Activated CD4-positive, CD25-positive, alpha-beta regulatory T cell treated with anti-CD3 and anti-CD28 coated beads, Interleukin-2, amount 50 U/mL, for 24 hours (primary cell): ENCODE measurements at regions not wholly inside any gene's neighbourhood (a gene's known extent, or its start where the extent isn't known, plus 50 kb on each side); places are given as distances from the start of the nearest gene placed in this dataset.

Experiments used
- ATAC-seq, 2 donors: fragments of 150-1000 bp; cut with Tn5 transposase; one replicate each; pipeline ENCODE4 v1.10.0; 2021; ENCODE audit warnings: mild to moderate bottlenecking in 1 of 2, moderate library complexity in 1 of 2

- ATAC-seq = no peak
These were observed 1244.2 kb upstream of the MIR17HG start for GRCh38 chr13:90103099-90103784.

GRCh38 chr13:90104764-90105163 is 1242.7 kb upstream of the MIR17HG start:
- no peak for ATAC-seq

- no peak for ATAC-seq
These were observed 1242.2 kb upstream of the MIR17HG start for GRCh38 chr13:90105276-90105675.

- ATAC-seq = no peak
These were observed 1241.5 kb upstream of the MIR17HG start for GRCh38 chr13:90105849-90106496.

- no peak for ATAC-seq
These were observed 1239.8 kb upstream of the MIR17HG start for GRCh38 chr13:90107661-90108060.

GRCh38 chr13:90108547-90108946 is 1238.9 kb upstream of the MIR17HG start:
- ATAC-seq = no peak

- ATAC-seq = no peak
These were observed 1231.4 kb upstream of the MIR17HG start for GRCh38 chr13:90116121-90116520.

- no peak for ATAC-seq
These were observed 1228.9 kb upstream of the MIR17HG start for GRCh38 chr13:90118467-90119071.

GRCh38 chr13:90120026-90120425 is 1227.5 kb upstream of the MIR17HG start:
- no peak for ATAC-seq

- no peak for ATAC-seq
These were observed 1225.7 kb upstream of the MIR17HG start for GRCh38 chr13:90121784-90122183.

GRCh38 chr13:90122531-90122930 is 1225.0 kb upstream of the MIR17HG start:
- no peak for ATAC-seq

- ATAC-seq = no peak
These were observed 1211.9 kb upstream of the MIR17HG start for GRCh38 chr13:90135558-90135957.

- ATAC-seq = no peak
These were observed 1205.2 kb upstream of the MIR17HG start for GRCh38 chr13:90142251-90142650.

GRCh38 chr13:90154311-90154960 is 1193.1 kb upstream of the MIR17HG start:
- no peak for ATAC-seq

GRCh38 chr13:90156390-90156789 is 1191.1 kb upstream of the MIR17HG start:
- no peak for ATAC-seq

- ATAC-seq = no peak
These were observed 1178.5 kb upstream of the MIR17HG start for GRCh38 chr13:90168953-90169352.

GRCh38 chr13:90170208-90170607 is 1177.3 kb upstream of the MIR17HG start:
- ATAC-seq = no peak

GRCh38 chr13:90171649-90172048 is 1175.8 kb upstream of the MIR17HG start:
- ATAC-seq = no peak

- no peak for ATAC-seq
These were observed 1170.0 kb upstream of the MIR17HG start for GRCh38 chr13:90177512-90177911.

- ATAC-seq = no peak
These were observed 1163.1 kb upstream of the MIR17HG start for GRCh38 chr13:90184355-90184754.

- ATAC-seq = no peak
These were observed 1161.8 kb upstream of the MIR17HG start for GRCh38 chr13:90185734-90186133.

GRCh38 chr13:90187478-90188350 is 1159.8 kb upstream of the MIR17HG start:
- no peak for ATAC-seq

- ATAC-seq = no peak
These were observed 1159.2 kb upstream of the MIR17HG start for GRCh38 chr13:90188351-90188636.
